PC-3 (cell line): ENCODE measurements at regions not wholly inside any gene's neighbourhood (a gene's known extent, or its start where the extent isn't known, plus 50 kb on each side); places are given as distances from the start of the nearest gene placed in this dataset.

Experiments
- EZH2 ChIP-seq: fragments of 300-600 bp; sonication (generic); IDR thresholded peaks from one replicate; pipeline ENCODE4 v1.6.1; 2017; ENCODE audit warnings: antibody characterized with exemption, mild to moderate bottlenecking, low read length; ENCODE audit not compliant: unreplicated experiment
- EZH2phosphoT487 ChIP-seq: fragments of 300-600 bp; sonication (generic); IDR thresholded peaks from 2 replicates; pipeline ENCODE4 v1.6.1; 2018; ENCODE audit warnings: mild to moderate bottlenecking, antibody characterized with exemption, low read length, borderline replicate concordance
- TF ChIP-seq, protein P1 (sequence below): fragments of 300-600 bp; sonication (generic); conservative IDR thresholded peaks from 2 replicates; pipeline ENCODE4 v1.5.1; 2017; ENCODE audit warnings: antibody characterized with exemption, low read depth, mild to moderate bottlenecking, low read length

GRCh38 chr9:135227641-135228251, 140.3 kb downstream of the OLFM1 start:
- TF ChIP-seq, protein P1, sequence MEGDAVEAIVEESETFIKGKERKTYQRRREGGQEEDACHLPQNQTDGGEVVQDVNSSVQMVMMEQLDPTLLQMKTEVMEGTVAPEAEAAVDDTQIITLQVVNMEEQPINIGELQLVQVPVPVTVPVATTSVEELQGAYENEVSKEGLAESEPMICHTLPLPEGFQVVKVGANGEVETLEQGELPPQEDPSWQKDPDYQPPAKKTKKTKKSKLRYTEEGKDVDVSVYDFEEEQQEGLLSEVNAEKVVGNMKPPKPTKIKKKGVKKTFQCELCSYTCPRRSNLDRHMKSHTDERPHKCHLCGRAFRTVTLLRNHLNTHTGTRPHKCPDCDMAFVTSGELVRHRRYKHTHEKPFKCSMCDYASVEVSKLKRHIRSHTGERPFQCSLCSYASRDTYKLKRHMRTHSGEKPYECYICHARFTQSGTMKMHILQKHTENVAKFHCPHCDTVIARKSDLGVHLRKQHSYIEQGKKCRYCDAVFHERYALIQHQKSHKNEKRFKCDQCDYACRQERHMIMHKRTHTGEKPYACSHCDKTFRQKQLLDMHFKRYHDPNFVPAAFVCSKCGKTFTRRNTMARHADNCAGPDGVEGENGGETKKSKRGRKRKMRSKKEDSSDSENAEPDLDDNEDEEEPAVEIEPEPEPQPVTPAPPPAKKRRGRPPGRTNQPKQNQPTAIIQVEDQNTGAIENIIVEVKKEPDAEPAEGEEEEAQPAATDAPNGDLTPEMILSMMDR: no peak
- no peak for TF ChIP-seq EZH2
- no peak for TF ChIP-seq EZH2phosphoT487
